Adrenal gland (tissue), 9 donors: ENCODE measurements at regions not wholly inside any gene's neighbourhood (a gene's known extent, or its start where the extent isn't known, plus 50 kb on each side); places are given as distances from the start of the nearest gene placed in this dataset.
"Not testable (repeated sequence)": the region's sequence is repeated elsewhere in the genome, so short reads cannot be mapped to it uniquely, and the experiment has no call there.

Source experiments
- DNase-seq, 7 donors: peaks; one replicate each; pipeline ENCODE4 v3.0.0-alpha.2; 2019 to 2020
- H3K27ac ChIP-seq, 5 donors: fragments of 200-600 bp; sonication (generic) in 4 of 5; 1 replicate in 3 of 5; 2 replicates in 2 of 5; pipeline versions ENCODE4 v1.5.1 to v1.8.0; 2016 to 2020; ENCODE audit warnings: mild to moderate bottlenecking in 1 of 5
- H3K27me3 ChIP-seq: fragments of 200-600 bp; 2 replicates; pipeline ENCODE4 v1.8.0; 2021
- H3K36me3 ChIP-seq, 2 donors: fragments of 200-600 bp; replicated peaks in 1 of 2; 1 replicate in 1 of 2; 2 replicates in 1 of 2; pipeline versions ENCODE4 v1.5.1 to v1.8.0; 2018 to 2022
- H3K4me1 ChIP-seq, 2 donors: fragments of 200-600 bp; replicated peaks in 1 of 2; 1 replicate in 1 of 2; 2 replicates in 1 of 2; pipeline versions ENCODE4 v1.5.1 to v1.8.0; 2018 to 2021
- H3K4me3 ChIP-seq, 4 donors: fragments of 200-600 bp; sonication (generic) in 3 of 4; one replicate each; pipeline ENCODE4 v1.5.1; 2016 to 2018
- H3K9me3 ChIP-seq, 3 donors: fragments of 200-600 bp; sonication (generic) in 1 of 3; replicated peaks in 1 of 3; 1 replicate in 2 of 3; 2 replicates in 1 of 3; pipeline versions ENCODE4 v1.5.1 to v1.8.0; 2016 to 2021
- CTCF ChIP-seq, 6 experiments: fragments of 450-650 bp in 4 of 6; fragments of 200-600 bp in 2 of 6; sonication (generic) in 1 of 6; IDR thresholded peaks; 1 replicate in 5 of 6; 2 replicates in 1 of 6; pipeline versions ENCODE4 v1.5.1 to v1.8.0; 2016 to 2021; ENCODE audit warnings: antibody characterized with exemption in 6 of 6, mild to moderate bottlenecking in 2 of 6, moderate library complexity in 1 of 6
- POLR2A ChIP-seq, 2 donors: fragments of 450-650 bp; IDR thresholded peaks; one replicate each; pipeline ENCODE4 v1.6.1; 2017; ENCODE audit warnings: antibody characterized with exemption in 2 of 2, mild to moderate bottlenecking in 2 of 2, moderate library complexity in 1 of 2
- WGBS, 4 donors: extraction: QIAGEN DNeasy Blood & Tissue Kit in 2 of 4; methylation state at CpG; one replicate each; pipeline versions ENCODE4 v1.1.5 to v1.1.7; 2013 to 2017; 5-methylcytosine and 5-hydroxymethylcytosine counted together
- intact Hi-C, 2 donors: fragments of 100-400 bp; cut with DNase I; formaldehyde crosslinking; loops; one replicate each; pipeline versions ENCODE4 v1.14.1 to v1.15.0; 2022 to 2023
- donor health status: healthy with polysubstance abuse.
- donor health status: Bipolar disorder and iron deficiency.
- donor health status: DM: yes; HTN: yes; CAD: no.
- donor health status: DM: no; HTN: no; CAD: no.
- donor health status: DM: no; HTN: no; CAD: no.

GRCh38 chrX:7987160-7988012, 60.2 kb upstream of the PNPLA4 start:
- intact Hi-C loops, result no loop called here
- WGBS, 4 donors, result 55 to 67% (median 62%) methylated on average over 6 of the region's 6 CpGs
- Histone ChIP-seq H3K4me1 (peaks cover 0 to 6% of the 10 kb centered on the region in 2 donors), H3K27ac (no peak overlapping the region), H3K27me3 (no peaks in the 10 kb centered on the region), H3K9me3 (no peaks in the 10 kb centered on the region), H3K36me3 (no peaks in the 10 kb centered on the region), H3K4me3 (no peak overlapping the region)
- TF ChIP-seq POLR2A (IDR thresholded peaks at IDR 0.05), result no peak
- no peak for TF ChIP-seq CTCF (IDR thresholded peaks at IDR 0.05)
- DNase-seq, result no peak

GRCh38 chrX:7986738-7987137, 59.5 kb upstream of the PNPLA4 start:
- H3K4me1 ChIP-seq, intact Hi-C loops: not testable (repeated sequence)

GRCh38 chrX:7985568-7985967, 58.4 kb upstream of the PNPLA4 start:
- H3K27ac ChIP-seq, result no peak overlapping the region
- intact Hi-C loops, result no loop called here
- no peaks in the 10 kb centered on the region for H3K36me3 ChIP-seq
- peaks cover 0 to 6% of the 10 kb centered on the region in 2 donors for H3K4me1 ChIP-seq
- TF ChIP-seq POLR2A (IDR thresholded peaks at IDR 0.05), result no peak
- TF ChIP-seq CTCF (IDR thresholded peaks at IDR 0.05), result no peak
- H3K9me3 ChIP-seq, result no peaks in the 10 kb centered on the region
- no peak for DNase-seq
- H3K4me3 ChIP-seq, result no peak overlapping the region
- no peaks in the 10 kb centered on the region for H3K27me3 ChIP-seq

More at GRCh38 chrX:7986738-7987137, 59.5 kb upstream of the PNPLA4 start:
- not testable (repeated sequence) for H3K4me3 ChIP-seq, H3K27me3 ChIP-seq, H3K9me3 ChIP-seq, H3K27ac ChIP-seq, H3K36me3 ChIP-seq, DNase-seq
- WGBS, 4 donors, result 80 to 95% (median 94%) methylated on average over 8 to 9 of the region's 9 CpGs

GRCh38 chrX:7983581-7983980, 56.4 kb upstream of the PNPLA4 start:
- H3K36me3 ChIP-seq, result no peaks in the 10 kb centered on the region
- 79 to 88% (median 87%) methylated on average over 1 of the region's 1 CpG for WGBS, 4 donors
- DNase-seq, result no peak
- TF ChIP-seq CTCF (IDR thresholded peaks at IDR 0.05) (no peak), POLR2A (IDR thresholded peaks at IDR 0.05) (no peak)
- intact Hi-C loops, result no loop called here
- no peaks in the 10 kb centered on the region for H3K27me3 ChIP-seq
- H3K27ac ChIP-seq, result no peak overlapping the region
- H3K9me3 ChIP-seq, result no peaks in the 10 kb centered on the region
- H3K4me1 ChIP-seq, result peaks cover 0 to 6% of the 10 kb centered on the region in 2 donors
- H3K4me3 ChIP-seq, result no peak overlapping the region
